ENCODE measurements at regions not wholly inside any gene's neighbourhood (a gene's known extent, or its start where the extent isn't known, plus 50 kb on each side); places are given as distances from the start of the nearest gene placed in this dataset.
"Not testable (repeated sequence)": the region's sequence is repeated elsewhere in the genome, so short reads cannot be mapped to it uniquely, and the experiment has no call there.

- no peak for TF ChIP-seq CREB1 (CRISPR knock-in tag; IDR thresholded peaks at IDR 0.05; ENCODE audit: low read depth)
- TF ChIP-seq, protein P1, sequence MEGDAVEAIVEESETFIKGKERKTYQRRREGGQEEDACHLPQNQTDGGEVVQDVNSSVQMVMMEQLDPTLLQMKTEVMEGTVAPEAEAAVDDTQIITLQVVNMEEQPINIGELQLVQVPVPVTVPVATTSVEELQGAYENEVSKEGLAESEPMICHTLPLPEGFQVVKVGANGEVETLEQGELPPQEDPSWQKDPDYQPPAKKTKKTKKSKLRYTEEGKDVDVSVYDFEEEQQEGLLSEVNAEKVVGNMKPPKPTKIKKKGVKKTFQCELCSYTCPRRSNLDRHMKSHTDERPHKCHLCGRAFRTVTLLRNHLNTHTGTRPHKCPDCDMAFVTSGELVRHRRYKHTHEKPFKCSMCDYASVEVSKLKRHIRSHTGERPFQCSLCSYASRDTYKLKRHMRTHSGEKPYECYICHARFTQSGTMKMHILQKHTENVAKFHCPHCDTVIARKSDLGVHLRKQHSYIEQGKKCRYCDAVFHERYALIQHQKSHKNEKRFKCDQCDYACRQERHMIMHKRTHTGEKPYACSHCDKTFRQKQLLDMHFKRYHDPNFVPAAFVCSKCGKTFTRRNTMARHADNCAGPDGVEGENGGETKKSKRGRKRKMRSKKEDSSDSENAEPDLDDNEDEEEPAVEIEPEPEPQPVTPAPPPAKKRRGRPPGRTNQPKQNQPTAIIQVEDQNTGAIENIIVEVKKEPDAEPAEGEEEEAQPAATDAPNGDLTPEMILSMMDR (conservative IDR thresholded peaks at IDR 0.05; ENCODE audit: low read depth in 2 of 2) = no peak
- no peak for TF ChIP-seq REST (IDR thresholded peaks at IDR 0.05; ENCODE audit: unreplicated experiment)
Measured at GRCh38 chr14:105952826-105953225, 426.4 kb downstream of the TMEM121 start (continued).

DNA sequence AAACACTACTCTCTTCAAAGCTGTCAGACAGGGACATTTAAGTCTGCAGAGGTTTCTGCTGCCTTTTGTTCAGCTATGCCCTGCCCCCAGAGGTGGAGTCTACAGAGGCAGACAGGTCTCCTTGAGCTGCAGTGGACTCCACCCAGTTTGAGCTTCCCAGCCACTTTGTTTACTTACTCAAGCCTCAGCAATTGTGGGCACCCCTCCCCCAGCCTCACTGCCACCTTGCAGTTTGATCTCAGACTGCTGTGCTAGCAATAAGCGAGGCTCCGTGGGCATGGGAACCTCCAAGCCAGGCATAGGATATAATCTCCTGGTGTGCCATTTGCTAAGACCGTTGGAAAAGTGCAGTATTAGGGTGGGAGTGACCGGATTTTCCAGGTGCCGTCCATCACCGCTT is 435.2 kb downstream of the TMEM121 start:
- ATAC-seq; H3K4me1 ChIP-seq (ENCODE audit: insufficient read depth); H3K4me3 ChIP-seq; H3K27ac Mint-ChIP-seq; H3K4me2 ChIP-seq; H3F3A ChIP-seq (replicated peaks; ENCODE audit: low read depth); H2AFZ ChIP-seq; DNase-seq (ENCODE audit: low spot score); H3K4me3 Mint-ChIP-seq; H3K9me2 ChIP-seq (ENCODE audit: insufficient read depth); H3K36me3 ChIP-seq (ENCODE audit: insufficient read depth); H4K20me1 ChIP-seq (replicated peaks; ENCODE audit: insufficient read depth); H3K27ac ChIP-seq (ENCODE audit: low read depth); H3K79me2 ChIP-seq (replicated peaks; ENCODE audit: insufficient read depth); H3K27me3 ChIP-seq (ENCODE audit: insufficient read depth); H3K4me1 Mint-ChIP-seq; H3K27me3 Mint-ChIP-seq (ENCODE audit: insufficient read depth, low read depth, poor library complexity): not testable (repeated sequence)
- H3K9me3 Mint-ChIP-seq = peaks cover 99% of the 10 kb centered on the region
- H3K36me3 Mint-ChIP-seq (ENCODE audit: low read depth) = peaks cover 27% of the 10 kb centered on the region

- Histone ChIP-seq H3F3A (replicated peaks; ENCODE audit: low read depth) (no peaks in the 10 kb centered on the region), H3K36me3 (ENCODE audit: insufficient read depth) (no peaks in the 10 kb centered on the region), H3K4me3 (no peak overlapping the region), H4K20me1 (replicated peaks; ENCODE audit: insufficient read depth) (no peaks in the 10 kb centered on the region), H3K4me2 (no peak overlapping the region), H2AFZ (no peak overlapping the region), H3K27me3 (ENCODE audit: insufficient read depth) (no peaks in the 10 kb centered on the region), H3K9me2 (ENCODE audit: insufficient read depth) (no peaks in the 10 kb centered on the region), H3K27ac (ENCODE audit: low read depth) (no peak overlapping the region), H3K79me2 (replicated peaks; ENCODE audit: insufficient read depth) (no peaks in the 10 kb centered on the region), H3K4me1 (ENCODE audit: insufficient read depth) (no peaks in the 10 kb centered on the region)
- H3K4me3 Mint-ChIP-seq = no peak overlapping the region
- peaks cover 8% of the 10 kb centered on the region for H3K27me3 Mint-ChIP-seq (ENCODE audit: insufficient read depth, low read depth, poor library complexity)
- DNase-seq (ENCODE audit: low spot score) (no peak), ATAC-seq (no peak)
- peaks cover 99% of the 10 kb centered on the region for H3K9me3 Mint-ChIP-seq
- H3K27ac Mint-ChIP-seq = no peak overlapping the region
- peaks cover 31% of the 10 kb centered on the region for H3K36me3 Mint-ChIP-seq (ENCODE audit: low read depth)
- H3K4me1 Mint-ChIP-seq = no peaks in the 10 kb centered on the region
- TF ChIP-seq REST (IDR thresholded peaks at IDR 0.05; ENCODE audit: unreplicated experiment) = no peak
- TF ChIP-seq JUNB (IDR thresholded peaks at IDR 0.05; ENCODE audit: unreplicated experiment) = no peak
- no peak for TF ChIP-seq ZNF331 (CRISPR knock-in tag; IDR thresholded peaks at IDR 0.05; ENCODE audit: low read depth)
Measured at GRCh38 chr14:105962532-105962931, 436.1 kb downstream of the TMEM121 start.
